NCI-H146 (cell line): ENCODE measurements at regions not wholly inside any gene's neighbourhood (a gene's known extent, or its start where the extent isn't known, plus 50 kb on each side); places are given as distances from the start of the nearest gene placed in this dataset.
A peak's percentile ranks its signal among the peaks of the same experiment; 100 is the strongest.
"Not testable (repeated sequence)": the region's sequence is repeated elsewhere in the genome, so short reads cannot be mapped to it uniquely, and the experiment has no call there.

ENCODE experiments used
- DNase-seq: peaks from one replicate; lab custom pipeline; 2025; lab: John Stamatoyannopoulos, UW

- no peak for DNase-seq
Measured at GRCh38 chr17:72175787-72176515, 55.1 kb downstream of the SOX9 start.

- peak; percentile 51 for DNase-seq
Measured at GRCh38 chr17:72176516-72176851, 55.7 kb downstream of the SOX9 start.

- DNase-seq: peak; percentile 77
Measured at GRCh38 chr17:72176951-72177660, 56.3 kb downstream of the SOX9 start.

GRCh38 chr17:72177738-72178137 is 56.9 kb downstream of the SOX9 start:
- no peak for DNase-seq

GRCh38 chr17:72182371-72182873 is 61.6 kb downstream of the SOX9 start:
- peak; percentile 83 for DNase-seq

GRCh38 chr17:72183194-72183685 is 62.4 kb downstream of the SOX9 start:
- peak; percentile 73 for DNase-seq

GRCh38 chr17:72184805-72185204 is 64.0 kb downstream of the SOX9 start:
- no peak for DNase-seq

DNA sequence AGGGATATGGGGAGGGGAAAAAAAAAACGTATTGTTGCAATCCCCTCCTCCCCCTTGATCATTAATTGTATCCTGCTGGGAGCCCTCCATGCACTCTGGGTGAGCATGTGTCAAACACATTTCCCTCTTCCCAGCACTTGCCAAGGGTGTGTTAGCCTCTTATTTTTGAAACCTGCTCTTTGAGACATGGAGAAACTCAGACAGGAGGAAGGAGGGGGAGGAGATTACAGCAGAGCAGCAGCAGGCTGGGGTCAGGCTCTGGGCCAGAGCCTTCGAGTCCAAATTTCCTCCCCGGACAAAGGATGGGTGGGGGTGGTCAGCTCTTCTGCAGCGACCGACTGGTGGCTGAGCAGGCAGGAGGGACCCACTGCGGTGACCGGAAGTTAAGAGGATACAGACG is 64.7 kb downstream of the SOX9 start:
- peak; percentile 21 for DNase-seq

DNA sequence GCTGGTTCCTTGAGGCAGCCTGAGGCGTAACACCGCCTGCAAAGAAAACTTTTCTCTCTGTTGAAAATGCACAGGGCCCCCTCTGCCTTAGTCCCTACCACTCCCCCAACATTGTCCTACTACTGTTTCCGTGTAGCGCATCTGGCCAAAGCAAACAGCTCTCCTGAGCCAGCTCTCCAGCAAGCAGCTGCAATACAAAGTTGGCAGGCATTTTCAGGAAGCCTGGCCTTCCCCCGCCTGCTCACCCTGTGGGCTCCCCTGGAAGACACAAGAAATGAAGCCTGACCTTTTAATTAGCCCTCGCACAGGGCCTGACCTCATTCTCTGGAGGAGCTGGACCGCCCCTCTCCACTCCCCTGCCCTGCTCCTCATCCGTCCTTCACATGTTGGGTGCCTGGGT is 66.7 kb downstream of the SOX9 start:
- DNase-seq: peak; percentile 28

GRCh38 chr17:72188801-72189200 is 68.0 kb downstream of the SOX9 start:
- no peak for DNase-seq

DNA sequence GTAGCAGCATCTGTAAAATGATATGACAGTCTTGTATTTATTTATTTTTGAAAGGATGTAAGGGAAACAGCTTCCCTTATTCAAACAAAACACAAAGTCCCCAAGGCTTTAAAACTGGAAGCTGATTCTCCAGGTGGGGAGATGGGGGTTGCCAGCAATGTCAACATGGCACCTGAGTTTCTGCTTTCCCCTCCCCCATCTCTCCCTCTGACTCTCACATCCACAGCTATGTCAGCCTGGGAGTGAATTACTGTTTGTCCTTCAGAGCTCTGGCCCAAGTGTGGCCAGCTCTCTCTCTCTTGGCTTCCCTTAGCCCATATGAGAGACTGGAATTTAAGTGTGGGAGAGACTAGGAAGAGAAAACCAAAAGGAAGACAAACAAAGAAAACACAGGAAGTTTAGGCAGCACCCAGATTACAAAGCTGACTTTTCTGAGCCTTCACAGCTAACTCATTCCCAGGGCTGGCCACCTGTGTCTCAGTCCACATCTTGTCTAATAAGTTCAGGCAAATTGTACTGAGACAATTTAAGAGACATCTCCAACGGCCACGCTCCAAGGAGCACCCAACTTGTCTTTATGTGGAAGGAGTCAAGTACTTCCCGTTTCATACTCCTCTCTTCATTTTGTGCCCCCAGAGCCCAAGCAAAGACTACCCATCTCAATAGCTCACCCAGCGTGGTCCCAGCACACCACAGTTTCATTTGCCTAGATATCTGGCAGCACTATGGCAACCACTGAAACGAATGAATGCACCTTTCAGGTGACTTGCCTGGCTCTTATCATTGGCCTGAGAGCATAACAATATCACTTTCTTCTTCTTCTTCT is 69.2 kb downstream of the SOX9 start:
- peak; percentile 36 for DNase-seq

GRCh38 chr17:72191356-72191755 is 70.5 kb downstream of the SOX9 start:
- no peak for DNase-seq

GRCh38 chr17:72191921-72192799 is 71.3 kb downstream of the SOX9 start:
- no peak for DNase-seq

- no peak for DNase-seq
Measured at GRCh38 chr17:72192800-72193192, 72.0 kb downstream of the SOX9 start.

DNA sequence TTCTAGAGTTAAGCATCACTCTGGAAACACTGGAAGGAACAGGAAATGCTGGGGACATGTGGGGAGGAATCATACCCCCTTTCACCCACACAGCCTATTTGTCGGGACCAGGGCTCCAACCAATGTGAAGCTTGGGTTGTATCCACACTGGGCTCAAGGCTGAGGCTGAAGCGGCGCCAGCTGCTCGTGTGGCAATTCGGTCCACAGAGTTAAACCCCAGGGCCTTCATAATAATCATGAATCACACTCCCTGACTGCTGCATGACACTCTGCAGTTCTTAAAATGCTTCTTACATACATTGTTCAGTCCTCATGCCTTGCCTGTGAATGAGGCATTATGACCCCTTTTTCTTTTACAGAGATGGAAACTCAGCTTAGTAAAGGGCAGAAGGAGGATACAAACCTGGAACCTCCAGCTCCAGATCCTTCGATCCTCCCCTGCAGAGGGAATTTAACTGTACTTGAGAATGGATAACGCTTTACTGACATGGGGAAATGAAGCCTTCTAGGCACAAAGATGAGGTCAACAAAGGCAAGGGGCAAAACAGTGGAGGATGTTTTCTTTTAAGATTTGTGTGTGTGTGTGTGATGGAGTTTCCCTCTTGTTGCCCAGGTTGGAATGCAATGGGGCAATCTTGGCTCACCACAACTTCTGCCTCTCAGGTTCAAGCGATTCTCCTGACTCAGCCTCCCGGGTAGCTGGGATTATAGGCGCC is 72.7 kb downstream of the SOX9 start:
- no peak for DNase-seq

GRCh38 chr17:72194107-72194440 is 73.3 kb downstream of the SOX9 start:
- not testable (repeated sequence) for DNase-seq

DNA sequence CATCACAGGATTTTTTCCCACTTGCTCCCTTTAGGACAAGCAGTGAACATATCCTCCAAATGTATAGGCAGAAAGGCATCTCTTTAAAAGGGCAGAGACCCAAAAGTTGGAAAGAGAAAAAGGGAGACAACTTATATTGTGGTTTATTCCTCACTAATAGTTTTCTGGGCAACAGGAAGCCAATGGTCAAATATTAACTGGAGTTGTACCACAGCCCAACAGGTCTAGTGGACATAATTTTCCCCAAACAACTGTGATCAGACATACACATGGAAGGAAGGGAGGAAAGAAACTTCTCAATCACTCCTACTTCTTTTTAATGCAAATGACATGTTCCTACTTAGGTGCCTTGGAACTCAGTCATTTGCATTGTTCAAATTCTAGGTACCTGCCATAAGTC is 78.4 kb downstream of the SOX9 start:
- DNase-seq: no peak

- no peak for DNase-seq
Measured at GRCh38 chr17:72204742-72205141, 83.9 kb downstream of the SOX9 start.

DNA sequence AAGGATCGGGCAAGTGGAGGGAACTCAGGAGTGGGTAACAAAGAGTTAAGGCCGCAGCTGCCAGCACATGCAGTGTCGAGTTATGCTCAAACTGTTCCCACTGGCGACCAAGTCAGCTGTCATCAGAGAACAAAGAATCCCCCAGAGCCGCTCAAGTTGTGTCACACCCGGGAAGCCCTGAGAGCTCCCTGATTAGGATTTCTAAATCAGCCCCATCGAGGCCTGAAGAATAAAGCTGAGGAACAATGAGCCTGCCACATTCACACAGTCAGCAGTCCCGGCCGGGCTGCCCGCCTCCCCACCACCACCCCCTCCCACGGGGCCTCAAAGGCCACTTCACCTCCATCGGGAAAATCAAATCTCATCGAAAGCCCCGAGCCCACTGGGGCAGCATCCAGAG is 84.5 kb downstream of the SOX9 start:
- no peak for DNase-seq

GRCh38 chr17:72205822-72206221 is 85.0 kb downstream of the SOX9 start:
- DNase-seq: no peak

DNA sequence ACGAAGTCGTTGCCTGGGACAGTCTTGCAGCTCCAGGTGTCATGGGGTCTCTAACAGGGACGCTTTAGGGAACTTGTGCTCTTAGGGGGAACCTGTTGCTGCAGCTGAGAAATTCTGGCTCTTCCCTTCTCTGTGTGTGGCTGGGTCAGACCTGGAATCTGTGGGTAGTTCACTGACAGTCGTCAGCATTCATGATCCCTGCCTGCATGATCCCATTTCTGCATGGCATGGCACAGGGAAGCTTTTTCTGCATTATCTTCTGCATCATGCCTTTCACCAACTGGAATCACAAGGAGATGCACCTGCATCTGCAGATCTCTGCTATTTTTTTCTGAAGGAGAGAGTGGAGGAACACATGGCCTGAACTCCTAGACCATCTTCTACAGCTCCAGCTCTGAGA is 85.6 kb downstream of the SOX9 start:
- no peak for DNase-seq
